Immature natural killer cell (primary cell): ENCODE measurements at regions not wholly inside any gene's neighbourhood (a gene's known extent, or its start where the extent isn't known, plus 50 kb on each side); places are given as distances from the start of the nearest gene placed in this dataset.
"Not testable (repeated sequence)": the region's sequence is repeated elsewhere in the genome, so short reads cannot be mapped to it uniquely, and the experiment has no call there.

ENCODE experiments used
- DNase-seq, 3 donors: peaks; one replicate each; pipeline ENCODE4 v3.0.0; 2022; ENCODE audit warnings: mixed read lengths in 1 of 3
- H3K27ac Mint-ChIP-seq, 6 donors: one replicate each; pipeline ENCODE4 v1.8.0; 2020; ENCODE audit warnings: mixed read lengths in 6 of 6, mild to moderate bottlenecking in 5 of 6, inconsistent platforms in 4 of 6, moderate library complexity in 3 of 6
- H3K27me3 Mint-ChIP-seq, 3 donors: one replicate each; pipeline ENCODE4 v1.8.0; 2020 to 2021; ENCODE audit warnings: low read depth in 3 of 3, mild to moderate bottlenecking in 3 of 3, mixed read lengths in 3 of 3, moderate library complexity in 3 of 3, inconsistent platforms in 1 of 3
- H3K36me3 Mint-ChIP-seq, 3 donors: one replicate each; pipeline ENCODE4 v1.8.0; 2020; ENCODE audit warnings: mixed read lengths in 3 of 3, inconsistent platforms in 2 of 3, mild to moderate bottlenecking in 2 of 3
- H3K4me1 Mint-ChIP-seq, 2 donors: one replicate each; pipeline ENCODE4 v1.8.0; 2020; ENCODE audit warnings: inconsistent platforms in 2 of 2, mild to moderate bottlenecking in 2 of 2, mixed read lengths in 2 of 2, moderate library complexity in 1 of 2
- H3K4me3 Mint-ChIP-seq, 5 donors: one replicate each; pipeline ENCODE4 v1.8.0; 2020; ENCODE audit warnings: mild to moderate bottlenecking in 5 of 5, mixed read lengths in 5 of 5, inconsistent platforms in 3 of 5, moderate library complexity in 3 of 5
- H3K9me3 Mint-ChIP-seq, 6 donors: one replicate each; pipeline ENCODE4 v1.8.0; 2020; ENCODE audit warnings: mild to moderate bottlenecking in 6 of 6, mixed read lengths in 6 of 6, inconsistent platforms in 4 of 6, moderate library complexity in 3 of 6

GRCh38 chr16:86343796-86344585, 166.3 kb upstream of the FOXF1 start:
- Mint-ChIP-seq H3K27me3 (peaks cover 3 to 21% (median 13%) of the 10 kb centered on the region in 3 donors), H3K27ac (no peak overlapping the region), H3K4me1 (no peaks in the 10 kb centered on the region), H3K4me3 (no peak overlapping the region), H3K9me3 (no peaks in the 10 kb centered on the region), H3K36me3 (no peaks in the 10 kb centered on the region)
- no peak for DNase-seq

GRCh38 chr16:86344586-86344871, 165.8 kb upstream of the FOXF1 start:
- H3K27ac Mint-ChIP-seq, result no peak overlapping the region
- no peaks in the 10 kb centered on the region for H3K36me3 Mint-ChIP-seq
- no peaks in the 10 kb centered on the region for H3K9me3 Mint-ChIP-seq
- DNase-seq, result no peak
- peaks cover 3 to 21% (median 13%) of the 10 kb centered on the region in 3 donors for H3K27me3 Mint-ChIP-seq
- no peaks in the 10 kb centered on the region for H3K4me1 Mint-ChIP-seq
- H3K4me3 Mint-ChIP-seq, result no peak overlapping the region

GRCh38 chr16:86344881-86345280, 165.4 kb upstream of the FOXF1 start:
- Mint-ChIP-seq H3K4me1 (no peaks in the 10 kb centered on the region), H3K9me3 (no peaks in the 10 kb centered on the region), H3K36me3 (no peaks in the 10 kb centered on the region), H3K27ac (no peak overlapping the region), H3K4me3 (no peak overlapping the region), H3K27me3 (peaks cover 3 to 21% (median 12%) of the 10 kb centered on the region in 3 donors)
- no peak for DNase-seq

GRCh38 chr16:86345516-86345915, 164.8 kb upstream of the FOXF1 start:
- H3K9me3 Mint-ChIP-seq, result no peaks in the 10 kb centered on the region
- H3K27ac Mint-ChIP-seq, result no peak overlapping the region
- H3K36me3 Mint-ChIP-seq, result no peaks in the 10 kb centered on the region
- no peaks in the 10 kb centered on the region for H3K4me1 Mint-ChIP-seq
- peaks cover 3 to 21% (median 10%) of the 10 kb centered on the region in 3 donors for H3K27me3 Mint-ChIP-seq
- no peak overlapping the region for H3K4me3 Mint-ChIP-seq
- DNase-seq, result no peak

- Mint-ChIP-seq H3K27ac (no peak overlapping the region), H3K27me3 (peaks cover 3 to 19% (median 11%) of the 10 kb centered on the region in 3 donors), H3K4me3 (no peak overlapping the region), H3K36me3 (no peaks in the 10 kb centered on the region), H3K9me3 (no peaks in the 10 kb centered on the region), H3K4me1 (no peaks in the 10 kb centered on the region)
- no peak for DNase-seq
These were observed 164.3 kb upstream of the FOXF1 start for GRCh38 chr16:86346034-86346433.

- H3K36me3 Mint-ChIP-seq, result no peaks in the 10 kb centered on the region
- no peak overlapping the region for H3K27ac Mint-ChIP-seq
- DNase-seq, result no peak
- no peaks in the 10 kb centered on the region for H3K4me1 Mint-ChIP-seq
- H3K9me3 Mint-ChIP-seq, result peaks cover 0 to 3% (median 0%) of the 10 kb centered on the region in 6 donors
- peaks cover 3 to 20% (median 10%) of the 10 kb centered on the region in 3 donors for H3K27me3 Mint-ChIP-seq
- no peak overlapping the region for H3K4me3 Mint-ChIP-seq
These were observed 163.2 kb upstream of the FOXF1 start for GRCh38 chr16:86347090-86347489.

GRCh38 chr16:86347916-86348555, 162.3 kb upstream of the FOXF1 start:
- Mint-ChIP-seq H3K27me3 (peaks cover 3 to 18% (median 10%) of the 10 kb centered on the region in 3 donors), H3K4me1 (no peaks in the 10 kb centered on the region), H3K9me3 (peaks cover 0 to 3% (median 0%) of the 10 kb centered on the region in 6 donors), H3K27ac (no peak overlapping the region), H3K36me3 (no peaks in the 10 kb centered on the region), H3K4me3 (no peak overlapping the region)
- DNase-seq, result no peak

GRCh38 chr16:86349338-86349900, 160.9 kb upstream of the FOXF1 start:
- Mint-ChIP-seq H3K27me3 (peaks cover 0 to 15% (median 4%) of the 10 kb centered on the region in 3 donors), H3K27ac (no peak overlapping the region), H3K4me1 (no peaks in the 10 kb centered on the region), H3K36me3 (no peaks in the 10 kb centered on the region), H3K9me3 (peaks cover 0 to 3% (median 0%) of the 10 kb centered on the region in 6 donors), H3K4me3 (no peak overlapping the region)
- no peak for DNase-seq

- H3K9me3 Mint-ChIP-seq, result peaks cover 0 to 3% (median 0%) of the 10 kb centered on the region in 6 donors
- no peak overlapping the region for H3K4me3 Mint-ChIP-seq
- H3K4me1 Mint-ChIP-seq, result no peaks in the 10 kb centered on the region
- peaks cover 0 to 19% (median 4%) of the 10 kb centered on the region in 3 donors for H3K27me3 Mint-ChIP-seq
- no peaks in the 10 kb centered on the region for H3K36me3 Mint-ChIP-seq
- no peak overlapping the region for H3K27ac Mint-ChIP-seq
- DNase-seq, result no peak
These were observed 160.0 kb upstream of the FOXF1 start for GRCh38 chr16:86350289-86350688.

GRCh38 chr16:86351041-86351784, 159.1 kb upstream of the FOXF1 start:
- Mint-ChIP-seq H3K4me1 (no peaks in the 10 kb centered on the region), H3K9me3 (peaks cover 0 to 3% (median 0%) of the 10 kb centered on the region in 6 donors), H3K27me3 (peaks cover 0 to 19% (median 8%) of the 10 kb centered on the region in 3 donors), H3K27ac (no peak overlapping the region), H3K4me3 (no peak overlapping the region), H3K36me3 (no peaks in the 10 kb centered on the region)
- no peak for DNase-seq

- H3K4me3 Mint-ChIP-seq, H3K4me1 Mint-ChIP-seq, H3K9me3 Mint-ChIP-seq, H3K27ac Mint-ChIP-seq, H3K36me3 Mint-ChIP-seq, DNase-seq: not testable (repeated sequence)
- H3K27me3 Mint-ChIP-seq, result peaks cover 0 to 14% (median 10%) of the 10 kb centered on the region in 3 donors
These were observed 158.6 kb upstream of the FOXF1 start for GRCh38 chr16:86351785-86352139.

- Mint-ChIP-seq H3K4me1 (no peaks in the 10 kb centered on the region), H3K27me3 (peaks cover 0 to 14% (median 8%) of the 10 kb centered on the region in 3 donors), H3K36me3 (no peaks in the 10 kb centered on the region), H3K9me3 (peaks cover 0 to 3% (median 0%) of the 10 kb centered on the region in 6 donors), H3K27ac (no peak overlapping the region), H3K4me3 (no peak overlapping the region)
- no peak for DNase-seq
These were observed 157.2 kb upstream of the FOXF1 start for GRCh38 chr16:86353148-86353547.

- Mint-ChIP-seq H3K4me3 (no peak overlapping the region), H3K27me3 (peaks cover 0 to 11% (median 10%) of the 10 kb centered on the region in 3 donors), H3K36me3 (no peaks in the 10 kb centered on the region), H3K4me1 (no peaks in the 10 kb centered on the region), H3K9me3 (peaks cover 0 to 3% (median 0%) of the 10 kb centered on the region in 6 donors), H3K27ac (no peak overlapping the region)
- DNase-seq, result no peak
These were observed 156.4 kb upstream of the FOXF1 start for GRCh38 chr16:86353948-86354347.
